Amniotic epithelial cell (primary cell): ENCODE measurements at regions not wholly inside any gene's neighbourhood (a gene's known extent, or its start where the extent isn't known, plus 50 kb on each side); places are given as distances from the start of the nearest gene placed in this dataset.

ENCODE experiments used
- DNase-seq: peaks from one replicate; pipeline ENCODE4 v3.0.0-alpha.2; 2010; ENCODE audit warnings: low read depth

- DNase-seq: no peak
Observed at GRCh38 chr11:112587664-112588063, 327.0 kb upstream of the PLET1 start.

- peak; percentile 77 for DNase-seq
Observed at GRCh38 chr11:112588252-112588694, 327.6 kb upstream of the PLET1 start.

GRCh38 chr11:112589155-112589554 lies 328.5 kb upstream of the PLET1 start:
- peak; percentile 59 for DNase-seq

GRCh38 chr11:112590764-112591163 lies 330.1 kb upstream of the PLET1 start:
- no peak for DNase-seq

- no peak for DNase-seq
Observed at GRCh38 chr11:112593440-112593839, 332.8 kb upstream of the PLET1 start.

GRCh38 chr11:112596324-112596723 lies 335.7 kb upstream of the PLET1 start:
- no peak for DNase-seq

GRCh38 chr11:112597286-112597790 lies 336.7 kb upstream of the PLET1 start:
- no peak for DNase-seq

- no peak for DNase-seq
Observed at GRCh38 chr11:112599265-112599664, 338.6 kb upstream of the PLET1 start.

GRCh38 chr11:112599856-112600533 lies 339.3 kb upstream of the PLET1 start:
- DNase-seq: no peak

- DNase-seq: peak; percentile 64
Observed at GRCh38 chr11:112605093-112605666, 344.5 kb upstream of the PLET1 start.

GRCh38 chr11:112606656-112607055 lies 346.0 kb upstream of the PLET1 start:
- no peak for DNase-seq

GRCh38 chr11:112608509-112608908 lies 347.8 kb upstream of the PLET1 start:
- no peak for DNase-seq

GRCh38 chr11:112610494-112610893 lies 349.8 kb upstream of the PLET1 start:
- no peak for DNase-seq

- DNase-seq: no peak
Observed at GRCh38 chr11:112610996-112611750, 350.0 kb upstream of the NCAM1 start.

- no peak for DNase-seq
Observed at GRCh38 chr11:112611771-112612170, 349.4 kb upstream of the NCAM1 start.

- DNase-seq: no peak
Observed at GRCh38 chr11:112612250-112612849, 348.9 kb upstream of the NCAM1 start.

- DNase-seq: peak; percentile 54
Observed at GRCh38 chr11:112613051-112613972, 347.9 kb upstream of the NCAM1 start.

GRCh38 chr11:112614605-112615004 lies 346.6 kb upstream of the NCAM1 start:
- no peak for DNase-seq

- no peak for DNase-seq
Observed at GRCh38 chr11:112615238-112615637, 346.0 kb upstream of the NCAM1 start.

GRCh38 chr11:112615891-112616290 lies 345.3 kb upstream of the NCAM1 start:
- DNase-seq: no peak

- no peak for DNase-seq
Observed at GRCh38 chr11:112616327-112617097, 344.7 kb upstream of the NCAM1 start.
